K562 (cell line): ENCODE measurements at regions not wholly inside any gene's neighbourhood (a gene's known extent, or its start where the extent isn't known, plus 50 kb on each side); places are given as distances from the start of the nearest gene placed in this dataset.

Experiments
- ATAC-seq: fragments of 200-7000 bp; cut with Tn5 transposase; 3 replicates; pipeline ENCODE4 v1.9.1; 2020; ENCODE audit warnings: moderate library complexity
- BruUV-seq: library from RNA; stranded (reverse); fragments of 400-500 nt; replicated peaks from 2 replicates; lab custom pipeline; 2021; lab: Mats Ljungman, UMichigan
- CTCF ChIA-PET: fragments of 300-600 bp; formaldehyde crosslinking; extraction: SDS; loops from one replicate; lab custom pipeline; 2021; ENCODE audit warnings: low intra/inter-chr PET ratio; lab: Yijun Ruan, JAX
- POLR2A ChIA-PET: fragments of 300-600, 350-650 bp; sonication (Branson Sonifier 250); formaldehyde crosslinking; extraction: SDS; loops from one replicate; lab custom pipeline; 2021; ENCODE audit warnings: antibody characterized with exemption, inconsistent platforms; lab: Yijun Ruan, JAX
- DNase-seq, 4 experiments: peaks; one replicate each; pipeline versions ENCODE4 v3.0.0 to v3.0.0-alpha.2; 2011 to 2018; ENCODE audit warnings: low spot score in 3 of 4, mixed read lengths in 3 of 4; ENCODE audit errors: extremely low read depth in 1 of 4
- FAIRE-seq: peaks from 2 replicates; lab custom pipeline; 2011; peaks lifted over from hg19 to GRCh38; lab: Jason Lieb, UNC
- H2AFZ ChIP-seq: 2 replicates; pipeline ENCODE4 v1.6.0; 2011; ENCODE audit warnings: low read depth, low read length, control low read depth, inconsistent platforms
- H3K27ac ChIP-seq: fragments of 200-600 bp; 3 replicates; pipeline ENCODE4 v1.8.0; 2011; ENCODE audit warnings: low read depth, mild to moderate bottlenecking, control low read depth, inconsistent platforms, low read length, moderate library complexity, mixed read lengths; ENCODE audit errors: extremely low read depth
- H3K27me3 ChIP-seq, 2 experiments: fragments of 300-600 bp in 1 of 2; 2 replicates in 1 of 2; 3 replicates in 1 of 2; pipeline versions ENCODE4 v1.6.0 to v1.8.0; 2011; ENCODE audit warnings: inconsistent platforms in 2 of 2, low read length in 2 of 2, mild to moderate bottlenecking in 1 of 2, mixed read lengths in 1 of 2, moderate library complexity in 1 of 2; ENCODE audit not compliant: control insufficient read depth in 2 of 2, insufficient read depth in 2 of 2
- H3K36me3 ChIP-seq: fragments of 300-600 bp; 3 replicates; pipeline ENCODE4 v1.8.0; 2011; ENCODE audit warnings: mild to moderate bottlenecking, low read length, inconsistent platforms; ENCODE audit not compliant: control insufficient read depth, insufficient read depth
- H3K4me1 ChIP-seq, 2 experiments: fragments of 200-600 bp in 1 of 2; replicated peaks in 1 of 2; 2 replicates in 1 of 2; 3 replicates in 1 of 2; pipeline versions ENCODE4 v1.5.1 to v1.8.0; 2011; ENCODE audit warnings: inconsistent platforms in 2 of 2, low read length in 2 of 2, mild to moderate bottlenecking in 1 of 2, mixed read lengths in 1 of 2, moderate library complexity in 1 of 2; ENCODE audit not compliant: control insufficient read depth in 2 of 2, insufficient read depth in 2 of 2
- H3K4me2 ChIP-seq: 2 replicates; pipeline ENCODE4 v1.6.1; 2011; ENCODE audit warnings: low read length, control low read depth, inconsistent platforms, mixed read lengths; ENCODE audit not compliant: insufficient read depth
- H3K4me3 ChIP-seq: fragments of 200-600 bp; sonication (generic), shearing (Covaris generic); 2 replicates; pipeline ENCODE4 v1.5.1; 2016; ENCODE audit warnings: control low read depth, inconsistent platforms
- H3K79me2 ChIP-seq: fragments of 200-600 bp; 3 replicates; pipeline ENCODE4 v1.8.0; 2011; ENCODE audit warnings: low read length, inconsistent platforms; ENCODE audit not compliant: control insufficient read depth, insufficient read depth
- H3K9ac ChIP-seq, 2 experiments: 2 replicates each; pipeline versions ENCODE4 v1.6.0 to v1.6.1; 2011; ENCODE audit warnings: low read depth in 2 of 2, low read length in 2 of 2, control low read depth in 1 of 2, inconsistent platforms in 1 of 2, mild to moderate bottlenecking in 1 of 2, mixed read lengths in 1 of 2; ENCODE audit not compliant: insufficient read depth in 1 of 2
- H3K9me1 ChIP-seq: one replicate; pipeline ENCODE4 v1.6.0; 2011; ENCODE audit warnings: inconsistent platforms, mild to moderate bottlenecking, low read length, moderate library complexity; ENCODE audit not compliant: control insufficient read depth, insufficient read depth
- H3K9me3 ChIP-seq: replicated peaks from 2 replicates; pipeline ENCODE4 v1.5.1; 2011; ENCODE audit warnings: low read depth, low read length, inconsistent platforms; ENCODE audit not compliant: control insufficient read depth, insufficient read depth
- H4K20me1 ChIP-seq: replicated peaks from 2 replicates; pipeline ENCODE4 v1.6.1; 2011; ENCODE audit warnings: low read length, inconsistent platforms, mixed read lengths; ENCODE audit not compliant: control insufficient read depth, insufficient read depth
- GATAD2B ChIP-seq: fragments of 450-650 bp; IDR thresholded peaks from 2 replicates; pipeline ENCODE4 v1.6.1; 2017; ENCODE audit warnings: mild to moderate bottlenecking, borderline replicate concordance
- HNRNPLL ChIP-seq: fragments of 200-400 bp; formaldehyde crosslinking; IDR thresholded peaks from 2 replicates; pipeline ENCODE4 v1.6.1; 2017; ENCODE audit warnings: low read length, low read depth, mild to moderate bottlenecking; ENCODE audit not compliant: poor library complexity, severe bottlenecking
- IFI16 ChIP-seq: fragments of 250-450 bp; sonication (Bioruptor Pico); IDR thresholded peaks from 2 replicates; pipeline ENCODE4 v2.1.2; 2022; ENCODE audit warnings: mild to moderate bottlenecking, inconsistent platforms
- MAFG ChIP-seq: fragments of 450-650 bp; conservative IDR thresholded peaks from 2 replicates; pipeline ENCODE4 v1.6.1; 2016; ENCODE audit warnings: missing genetic modification characterization, missing compliant biosample characterization
- NCOR1 ChIP-seq: fragments of 450-650 bp; IDR thresholded peaks from 2 replicates; pipeline ENCODE4 v1.6.1; 2016; ENCODE audit warnings: mild to moderate bottlenecking, moderate library complexity
- PTBP1 ChIP-seq: fragments of 200-400 bp; formaldehyde crosslinking; IDR thresholded peaks from 2 replicates; pipeline ENCODE4 v1.6.1; 2017; ENCODE audit warnings: low read depth, low read length
- SLC30A9 ChIP-seq: fragments of 250-450 bp; sonication (Bioruptor Pico); IDR thresholded peaks from 2 replicates; pipeline ENCODE4 v1.8.0; 2022; ENCODE audit warnings: mild to moderate bottlenecking, moderate library complexity
- THRAP3 ChIP-seq: fragments of 450-650 bp; IDR thresholded peaks from 2 replicates; pipeline ENCODE4 v1.6.1; 2016; ENCODE audit warnings: mild to moderate bottlenecking, inconsistent platforms, borderline replicate concordance
- ZZZ3 ChIP-seq: fragments of 450-650 bp; IDR thresholded peaks from 2 replicates; pipeline ENCODE4 v1.6.1; 2016; ENCODE audit warnings: antibody characterized with exemption, mild to moderate bottlenecking, moderate library complexity
- WGBS: fragments of 100-300 bp; shearing (Covaris generic); methylation state at CpG from one replicate; pipeline ENCODE4 v1.1.6; 2016; ENCODE audit warnings: low coverage, mixed read lengths; ENCODE audit not compliant: insufficient coverage; ENCODE audit errors: missing lambda C conversion rate; 5-methylcytosine and 5-hydroxymethylcytosine counted together
- in situ Hi-C: fragments of 300-500 bp; cut with MboI; formaldehyde crosslinking; loops from 4 replicates; pipeline ENCODE4 v1.15.0; 2018; ENCODE audit warnings: inconsistent platforms, mixed read lengths
- intact Hi-C: fragments of 100-400 bp; cut with micrococcal nuclease; formaldehyde crosslinking; loops from 2 replicates; pipeline ENCODE4 v1.14.2; 2022
- TF ChIP-seq, protein P1 (sequence below): IDR thresholded peaks from 2 replicates; pipeline ENCODE4 v1.6.1; 2012; ENCODE audit warnings: low read depth, low read length, improper control_type of control experiment, borderline replicate concordance
- TF ChIP-seq, protein P2 (sequence below): fragments of 450-650 bp; IDR thresholded peaks from 2 replicates; pipeline ENCODE4 v1.6.1; 2016; ENCODE audit warnings: mild to moderate bottlenecking
- TF ChIP-seq, protein P3 (sequence below): fragments of 450-650 bp; formaldehyde crosslinking; IDR thresholded peaks from 2 replicates; pipeline ENCODE4 v1.4.0; 2022; ENCODE audit warnings: missing genetic modification characterization

DNA sequence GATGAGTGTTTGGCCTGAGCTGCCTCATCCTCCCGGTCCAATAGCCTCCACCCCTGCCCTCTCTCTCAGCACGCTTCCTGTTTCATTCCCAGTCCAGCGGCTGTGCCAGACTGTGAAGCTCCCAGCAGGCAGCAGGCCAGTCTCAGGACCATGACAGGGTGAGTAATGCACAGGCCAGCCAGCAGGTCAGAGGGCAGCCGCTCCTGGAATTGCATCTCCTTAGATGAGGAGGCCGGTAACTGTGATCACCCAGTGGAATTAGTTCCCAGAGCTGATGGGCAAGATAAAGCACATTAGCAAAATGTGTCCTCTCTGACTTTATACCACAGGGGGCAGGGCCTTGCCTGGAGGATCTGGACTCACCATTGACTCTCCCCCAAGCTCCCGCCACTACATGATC, 251.2 kb downstream of the ETS1 start:
- Histone ChIP-seq H3K79me2 (no peaks in the 10 kb centered on the region), H4K20me1 (no peaks in the 10 kb centered on the region), H3K27me3 (no peaks in the 10 kb centered on the region), H3K27ac (no peak overlapping the region), H3K4me3 (no peak overlapping the region), H3K4me2 (no peak overlapping the region), H2AFZ (no peak overlapping the region), H3K4me1 (no peaks in the 10 kb centered on the region), H3K36me3 (no peaks in the 10 kb centered on the region), H3K9me3 (no peaks in the 10 kb centered on the region), H3K9ac (no peak overlapping the region), H3K9me1 (no peaks in the 10 kb centered on the region)
- no peak for DNase-seq
- no peak for FAIRE-seq
- WGBS, result 2% methylated on average over 6 of the region's 6 CpGs
- no peak for TF ChIP-seq MAFG (tag)
- TF ChIP-seq, protein P1, sequence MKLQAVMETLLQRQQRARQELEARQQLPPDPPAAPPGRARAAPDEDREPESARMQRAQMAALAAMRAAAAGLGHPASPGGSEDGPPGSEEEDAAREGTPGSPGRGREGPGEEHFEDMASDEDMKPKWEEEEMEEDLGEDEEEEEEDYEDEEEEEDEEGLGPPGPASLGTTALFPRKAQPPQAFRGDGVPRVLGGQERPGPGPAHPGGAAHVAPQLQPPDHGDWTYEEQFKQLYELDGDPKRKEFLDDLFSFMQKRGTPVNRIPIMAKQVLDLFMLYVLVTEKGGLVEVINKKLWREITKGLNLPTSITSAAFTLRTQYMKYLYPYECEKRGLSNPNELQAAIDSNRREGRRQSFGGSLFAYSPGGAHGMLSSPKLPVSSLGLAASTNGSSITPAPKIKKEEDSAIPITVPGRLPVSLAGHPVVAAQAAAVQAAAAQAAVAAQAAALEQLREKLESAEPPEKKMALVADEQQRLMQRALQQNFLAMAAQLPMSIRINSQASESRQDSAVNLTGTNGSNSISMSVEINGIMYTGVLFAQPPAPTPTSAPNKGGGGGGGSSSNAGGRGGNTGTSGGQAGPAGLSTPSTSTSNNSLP, result no peak
- no peak for ATAC-seq
- no TSS peak for BruUV-seq
- in situ Hi-C loops, result no loop called here
- CTCF ChIA-PET, result no interaction called here
- POLR2A ChIA-PET, result no interaction called here
- intact Hi-C loops, result no loop called here

DNA sequence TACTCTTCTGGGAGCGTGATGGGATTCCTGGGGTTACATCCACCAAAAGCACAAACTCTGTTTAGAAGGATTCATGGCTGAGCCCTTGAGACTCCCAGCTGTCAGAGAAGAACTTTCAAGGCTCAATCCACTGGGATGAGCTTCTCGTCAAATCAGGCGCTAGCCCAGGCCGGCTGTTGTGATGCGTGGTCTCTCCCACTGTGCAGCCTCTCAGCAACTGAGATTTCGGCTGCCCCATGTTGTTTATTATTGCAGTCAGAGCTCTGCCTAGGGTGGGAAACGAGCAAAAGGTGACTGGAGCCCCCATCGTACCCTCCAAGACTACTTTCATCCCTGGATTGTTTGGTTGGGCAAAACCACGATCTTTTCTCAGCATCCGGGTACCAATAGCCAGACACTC, 251.6 kb downstream of the ETS1 start:
- Histone ChIP-seq H3K79me2 (no peaks in the 10 kb centered on the region), H4K20me1 (no peaks in the 10 kb centered on the region), H3K27ac (no peak overlapping the region), H3K27me3 (no peaks in the 10 kb centered on the region), H3K4me3 (no peak overlapping the region), H3K36me3 (no peaks in the 10 kb centered on the region)
- WGBS, result 0% methylated on average over 9 of the region's 10 CpGs
- ATAC-seq, result no peak
- no peak for FAIRE-seq
- POLR2A ChIA-PET, result no interaction called here
- no peak for DNase-seq
- no TSS peak for BruUV-seq
- TF ChIP-seq, protein P2, sequence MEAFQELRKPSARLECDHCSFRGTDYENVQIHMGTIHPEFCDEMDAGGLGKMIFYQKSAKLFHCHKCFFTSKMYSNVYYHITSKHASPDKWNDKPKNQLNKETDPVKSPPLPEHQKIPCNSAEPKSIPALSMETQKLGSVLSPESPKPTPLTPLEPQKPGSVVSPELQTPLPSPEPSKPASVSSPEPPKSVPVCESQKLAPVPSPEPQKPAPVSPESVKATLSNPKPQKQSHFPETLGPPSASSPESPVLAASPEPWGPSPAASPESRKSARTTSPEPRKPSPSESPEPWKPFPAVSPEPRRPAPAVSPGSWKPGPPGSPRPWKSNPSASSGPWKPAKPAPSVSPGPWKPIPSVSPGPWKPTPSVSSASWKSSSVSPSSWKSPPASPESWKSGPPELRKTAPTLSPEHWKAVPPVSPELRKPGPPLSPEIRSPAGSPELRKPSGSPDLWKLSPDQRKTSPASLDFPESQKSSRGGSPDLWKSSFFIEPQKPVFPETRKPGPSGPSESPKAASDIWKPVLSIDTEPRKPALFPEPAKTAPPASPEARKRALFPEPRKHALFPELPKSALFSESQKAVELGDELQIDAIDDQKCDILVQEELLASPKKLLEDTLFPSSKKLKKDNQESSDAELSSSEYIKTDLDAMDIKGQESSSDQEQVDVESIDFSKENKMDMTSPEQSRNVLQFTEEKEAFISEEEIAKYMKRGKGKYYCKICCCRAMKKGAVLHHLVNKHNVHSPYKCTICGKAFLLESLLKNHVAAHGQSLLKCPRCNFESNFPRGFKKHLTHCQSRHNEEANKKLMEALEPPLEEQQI, result no peak
- TF ChIP-seq THRAP3 (no peak), NCOR1 (no peak), HNRNPLL (no peak), SLC30A9 (no peak), IFI16 (CRISPR knock-in tag) (no peak), GATAD2B (no peak), ZZZ3 (no peak), PTBP1 (no peak)
- TF ChIP-seq, protein P3, sequence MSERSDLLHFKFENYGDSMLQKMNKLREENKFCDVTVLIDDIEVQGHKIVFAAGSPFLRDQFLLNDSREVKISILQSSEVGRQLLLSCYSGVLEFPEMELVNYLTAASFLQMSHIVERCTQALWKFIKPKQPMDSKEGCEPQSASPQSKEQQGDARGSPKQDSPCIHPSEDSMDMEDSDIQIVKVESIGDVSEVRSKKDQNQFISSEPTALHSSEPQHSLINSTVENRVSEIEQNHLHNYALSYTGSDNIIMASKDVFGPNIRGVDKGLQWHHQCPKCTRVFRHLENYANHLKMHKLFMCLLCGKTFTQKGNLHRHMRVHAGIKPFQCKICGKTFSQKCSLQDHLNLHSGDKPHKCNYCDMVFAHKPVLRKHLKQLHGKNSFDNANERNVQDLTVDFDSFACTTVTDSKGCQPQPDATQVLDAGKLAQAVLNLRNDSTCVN (CRISPR knock-in tag), result no peak
- TF ChIP-seq, all 486 proteins: peak for 0
- H3K9me1 ChIP-seq, result no peaks in the 10 kb centered on the region
- intact Hi-C loops (no loop called here), in situ Hi-C loops (no loop called here)
- no peaks in the 10 kb centered on the region for H3K9me3 ChIP-seq
- no peak overlapping the region for H2AFZ ChIP-seq
- CTCF ChIA-PET, result no interaction called here
- no peak overlapping the region for H3K9ac ChIP-seq
- no peaks in the 10 kb centered on the region for H3K4me1 ChIP-seq
- no peak overlapping the region for H3K4me2 ChIP-seq
